ACHN (cell line): ENCODE measurements at regions not wholly inside any gene's neighbourhood (a gene's known extent, or its start where the extent isn't known, plus 50 kb on each side); places are given as distances from the start of the nearest gene placed in this dataset.
A peak's percentile ranks its signal among the peaks of the same experiment; 100 is the strongest.

Experiments used
- DNase-seq: peaks from one replicate; pipeline ENCODE4 v3.0.0-alpha.2; 2015
- in situ Hi-C: cut with HindIII; loops from 2 replicates; pipeline ENCODE4 v1.10.0; 2017; ENCODE audit warnings: low sequenced_read_pairs, low pct_ligation_motif_present, low pct_unique_long_range_greater_than_20kb

DNA sequence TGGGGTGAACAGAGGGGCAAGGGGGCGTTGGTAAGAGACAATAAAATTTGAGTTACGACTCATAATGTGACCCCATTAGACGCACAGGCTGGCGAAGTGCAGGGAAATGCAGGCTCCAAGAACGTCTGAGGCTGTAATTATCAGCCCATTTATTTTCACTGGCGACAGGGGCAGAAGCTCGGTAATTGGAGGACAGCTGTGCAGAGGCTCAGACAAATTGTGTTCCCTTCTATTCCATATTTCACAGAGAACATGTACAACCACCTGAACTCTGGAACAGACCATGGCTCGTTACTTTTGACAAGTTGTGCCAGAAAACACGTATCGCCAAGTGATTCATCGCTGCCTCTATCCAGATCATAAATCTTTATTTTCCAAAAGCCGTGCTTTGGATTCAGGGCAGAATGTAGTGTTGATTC lies 137.3 kb upstream of the FRMD4A start:
- in situ Hi-C loops, result no loop called here
- peak; percentile 51 for DNase-seq

DNA sequence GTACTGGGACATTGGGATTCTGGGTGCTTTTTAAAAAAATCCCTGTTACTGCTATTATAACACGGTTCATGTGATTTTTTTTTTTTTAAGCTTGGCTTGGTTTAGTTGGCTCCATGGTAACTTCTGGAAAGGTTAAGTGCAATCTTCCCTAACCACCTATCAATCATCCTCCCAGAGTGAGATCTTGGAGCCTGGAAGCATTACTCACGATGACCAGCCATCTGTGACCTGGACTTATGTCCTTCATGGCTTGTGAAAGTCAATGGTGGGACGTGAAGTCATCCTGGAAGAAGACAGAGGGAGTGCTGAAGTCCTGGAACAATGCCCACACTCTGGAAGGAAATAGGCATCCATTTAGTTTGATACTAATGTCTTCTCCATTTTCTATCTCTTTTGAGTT lies 135.5 kb upstream of the FRMD4A start:
- in situ Hi-C loops, result no loop called here
- DNase-seq, result peak; percentile 99

DNA sequence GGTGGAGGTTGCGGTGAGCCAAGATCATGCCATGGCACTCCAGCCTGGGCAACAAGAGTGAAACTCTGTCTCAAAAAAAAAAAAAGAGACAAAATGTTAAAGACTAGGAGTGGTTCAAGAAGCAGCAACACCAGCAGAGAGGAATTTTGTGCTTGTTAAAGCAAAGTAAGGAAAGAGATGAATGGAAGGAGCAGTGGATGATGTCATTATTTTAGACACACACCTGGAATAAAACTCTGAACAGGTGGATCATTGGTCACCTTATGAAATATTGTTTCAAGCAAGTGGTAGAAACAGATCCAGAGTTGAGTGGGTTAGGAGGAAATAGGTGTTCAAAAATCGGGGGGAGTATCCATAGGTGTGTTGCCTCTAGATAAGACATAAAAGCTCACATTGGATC lies 129.7 kb upstream of the FRMD4A start:
- in situ Hi-C loops, result no loop called here
- DNase-seq, result no peak

DNA sequence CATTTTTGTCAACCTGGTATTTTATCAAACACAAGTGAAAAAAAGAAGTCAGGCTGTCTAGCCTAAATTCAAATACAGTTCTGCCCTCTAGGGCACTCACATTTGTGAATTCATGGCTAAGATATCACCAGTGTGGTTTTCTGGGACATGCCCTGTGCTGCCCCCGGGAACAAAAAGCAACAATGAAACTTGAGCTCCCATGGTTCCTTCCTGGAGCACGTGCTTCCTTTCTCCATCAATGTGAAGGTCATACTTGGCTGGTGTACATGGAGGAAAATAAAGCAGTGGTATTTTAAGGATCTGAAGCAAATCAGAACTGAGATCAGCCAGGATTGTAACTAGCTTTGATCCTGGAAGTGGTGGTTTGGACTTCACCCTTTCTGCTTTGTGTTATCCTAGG lies 128.9 kb upstream of the FRMD4A start:
- no peak for DNase-seq
- in situ Hi-C loops, result no loop called here

DNA sequence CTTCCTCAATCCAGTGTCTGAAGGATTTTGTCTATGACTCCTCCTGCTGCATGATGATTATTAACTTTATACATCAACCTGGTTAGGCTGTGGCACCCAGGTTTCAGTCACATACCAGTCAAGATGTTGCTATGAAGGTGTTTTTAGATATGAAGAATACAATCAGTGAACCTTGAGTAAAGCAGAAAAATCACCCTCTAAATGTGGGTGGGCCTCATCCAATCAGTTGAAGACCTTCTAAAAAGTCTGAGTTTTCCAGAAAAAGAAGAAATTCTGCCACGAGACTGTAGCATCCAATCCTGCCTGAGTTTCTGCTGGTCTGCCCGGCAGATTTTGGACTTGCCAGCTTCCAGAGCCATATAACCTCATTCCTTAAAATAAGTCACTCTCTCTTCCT lies 126.1 kb upstream of the FRMD4A start:
- DNase-seq, result no peak
- in situ Hi-C loops, result no loop called here

DNA sequence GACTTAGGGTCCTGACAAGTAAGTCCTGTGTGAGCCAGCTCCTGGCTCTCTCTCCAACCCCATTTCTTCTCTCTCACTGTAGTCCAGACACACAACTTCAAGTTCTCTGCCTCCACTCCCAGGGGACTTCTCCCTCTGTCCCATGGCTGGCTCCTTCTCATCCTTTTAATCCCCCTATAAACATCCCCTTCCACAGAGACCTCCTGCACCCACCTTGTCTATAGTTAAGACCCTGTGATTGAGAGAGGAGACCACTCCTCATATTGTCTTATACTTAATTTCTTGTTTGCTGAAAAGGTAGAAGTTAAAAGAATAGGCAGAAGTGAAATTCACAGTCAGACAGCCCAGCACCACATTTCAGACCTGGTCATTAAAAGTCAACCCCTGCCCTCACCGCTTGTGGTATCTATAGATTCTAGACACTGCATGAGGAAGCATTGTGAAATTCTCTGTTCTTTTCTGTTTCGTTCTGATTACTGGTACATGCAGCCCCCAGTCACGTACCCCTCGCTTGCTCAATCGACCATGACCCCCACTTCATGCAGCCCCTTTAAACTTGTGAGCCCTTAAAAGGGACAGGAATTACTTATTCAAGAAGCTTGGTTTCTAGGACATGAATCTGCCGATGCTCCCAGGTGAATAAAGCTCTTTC lies 125.6 kb upstream of the FRMD4A start:
- DNase-seq, result no peak
- in situ Hi-C loops, result no loop called here

DNA sequence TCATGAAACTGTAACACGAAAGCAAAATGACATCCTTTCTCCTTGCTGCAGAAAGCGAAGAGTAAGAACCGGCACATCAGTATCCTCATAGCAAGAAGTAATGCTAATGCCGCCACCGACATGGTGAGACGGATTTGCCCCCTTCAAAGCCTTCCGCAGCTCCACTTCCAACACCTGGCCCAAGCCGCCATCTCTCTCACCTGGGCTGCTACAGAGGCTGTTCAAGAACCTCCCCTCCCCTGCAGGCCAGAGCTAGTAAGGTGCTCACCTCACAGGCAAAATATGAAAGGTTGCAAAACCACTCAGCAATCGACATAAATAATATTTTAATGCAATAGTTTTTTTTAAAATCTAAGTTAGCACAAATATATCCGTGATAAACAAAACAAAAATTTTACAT lies 123.9 kb upstream of the FRMD4A start:
- in situ Hi-C loops, result no loop called here
- DNase-seq, result no peak

DNA sequence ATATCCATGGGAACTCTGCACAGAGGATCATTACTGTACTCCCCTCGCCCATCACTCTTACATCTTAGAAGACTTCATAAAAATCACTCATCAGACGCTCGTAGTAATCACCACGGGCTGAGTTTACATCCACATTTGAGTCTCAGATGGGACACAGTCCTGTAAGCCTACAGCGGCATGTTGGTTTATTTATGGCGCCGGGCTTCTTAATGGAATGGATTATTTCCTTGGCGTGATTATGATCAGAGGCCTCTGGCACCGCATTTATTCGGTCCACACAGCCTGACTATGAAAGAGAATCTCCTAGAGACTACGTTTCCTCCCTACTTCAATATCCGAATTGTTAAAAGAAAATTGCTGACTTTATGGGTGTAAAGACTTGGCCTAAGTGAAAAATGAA lies 123.5 kb upstream of the FRMD4A start:
- in situ Hi-C loops, result no loop called here
- DNase-seq, result no peak

DNA sequence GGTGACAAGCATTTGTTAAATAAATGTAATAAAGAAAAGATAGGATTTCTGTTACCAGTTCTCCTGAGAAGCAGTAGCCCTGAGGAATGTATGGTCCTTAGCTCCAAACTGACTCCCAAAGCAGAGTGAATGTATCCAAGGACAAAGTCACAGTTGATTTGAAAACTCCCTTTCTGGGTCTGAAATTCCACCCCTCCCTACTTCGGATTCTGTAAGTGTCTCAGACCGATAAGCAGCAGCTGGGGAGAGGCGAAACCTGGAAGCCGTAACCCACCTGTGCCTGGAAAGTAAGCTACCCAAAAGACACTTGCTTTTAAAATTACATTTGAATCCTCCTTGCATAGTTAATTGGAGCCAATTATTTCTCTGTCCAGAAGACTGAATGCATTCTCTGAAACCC lies 122.9 kb upstream of the FRMD4A start:
- DNase-seq, result no peak
- in situ Hi-C loops, result no loop called here

DNA sequence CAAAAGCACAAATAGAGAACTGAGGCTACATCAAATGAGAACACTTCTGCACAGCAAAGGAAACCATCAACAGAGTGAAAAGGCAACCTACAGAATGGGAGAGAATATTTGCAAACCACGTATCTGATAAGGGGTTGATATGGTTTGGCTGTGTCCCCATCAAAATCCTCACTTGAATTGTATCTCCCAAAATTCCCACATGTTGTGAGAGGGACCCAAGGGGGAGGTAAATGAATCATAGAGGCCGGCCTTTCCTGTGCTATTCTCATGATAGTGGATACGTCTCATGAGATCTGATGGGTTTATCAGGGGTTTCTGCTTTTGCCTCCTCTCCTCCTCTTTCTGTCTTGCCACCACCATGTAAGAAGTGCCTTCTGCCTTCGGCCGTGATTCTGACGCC lies 120.6 kb upstream of the FRMD4A start:
- no peak for DNase-seq
- in situ Hi-C loops, result no loop called here

DNA sequence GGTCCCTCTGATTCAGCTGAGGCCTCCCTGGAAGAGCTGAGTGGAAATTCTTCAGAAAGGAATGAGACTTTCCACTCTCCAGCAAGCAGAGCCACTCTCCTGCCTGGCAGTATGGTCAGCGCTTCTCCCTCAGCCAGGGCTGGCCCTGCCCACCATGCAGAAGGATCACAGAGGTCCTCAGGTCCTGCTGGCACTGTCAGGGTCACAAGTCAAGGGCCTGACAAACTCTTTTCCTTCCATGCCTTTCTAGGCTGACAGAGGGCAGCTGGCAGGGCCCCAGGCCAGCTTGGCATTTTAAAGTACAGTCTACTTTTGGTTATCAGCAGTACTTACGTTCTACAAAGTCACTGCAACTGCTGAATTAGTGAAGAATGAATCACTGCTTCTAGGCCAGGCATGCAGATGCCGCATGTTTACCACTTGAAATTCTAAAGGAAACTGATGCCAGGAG lies 119.3 kb upstream of the FRMD4A start:
- no peak for DNase-seq
- in situ Hi-C loops, result no loop called here

DNA sequence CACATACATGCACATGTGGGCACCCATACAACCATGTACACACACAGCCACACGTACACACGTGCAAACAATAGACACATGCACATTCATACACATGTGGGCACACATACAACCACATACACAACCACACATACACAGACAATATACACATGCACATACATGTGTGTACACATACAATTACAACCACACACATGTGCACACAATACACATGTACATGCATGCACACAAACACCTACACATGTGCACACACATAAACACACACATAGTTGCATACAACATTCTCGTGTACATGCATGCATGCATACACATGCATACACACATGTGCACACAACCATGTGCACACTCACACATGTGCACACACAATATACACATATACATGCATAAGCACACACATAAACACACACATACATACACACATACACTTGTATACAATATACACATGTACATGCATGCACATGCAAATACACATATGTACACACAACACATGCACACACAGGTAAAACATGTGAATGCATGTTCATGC lies 118.6 kb upstream of the FRMD4A start:
- no peak for DNase-seq
- in situ Hi-C loops, result no loop called here

DNA sequence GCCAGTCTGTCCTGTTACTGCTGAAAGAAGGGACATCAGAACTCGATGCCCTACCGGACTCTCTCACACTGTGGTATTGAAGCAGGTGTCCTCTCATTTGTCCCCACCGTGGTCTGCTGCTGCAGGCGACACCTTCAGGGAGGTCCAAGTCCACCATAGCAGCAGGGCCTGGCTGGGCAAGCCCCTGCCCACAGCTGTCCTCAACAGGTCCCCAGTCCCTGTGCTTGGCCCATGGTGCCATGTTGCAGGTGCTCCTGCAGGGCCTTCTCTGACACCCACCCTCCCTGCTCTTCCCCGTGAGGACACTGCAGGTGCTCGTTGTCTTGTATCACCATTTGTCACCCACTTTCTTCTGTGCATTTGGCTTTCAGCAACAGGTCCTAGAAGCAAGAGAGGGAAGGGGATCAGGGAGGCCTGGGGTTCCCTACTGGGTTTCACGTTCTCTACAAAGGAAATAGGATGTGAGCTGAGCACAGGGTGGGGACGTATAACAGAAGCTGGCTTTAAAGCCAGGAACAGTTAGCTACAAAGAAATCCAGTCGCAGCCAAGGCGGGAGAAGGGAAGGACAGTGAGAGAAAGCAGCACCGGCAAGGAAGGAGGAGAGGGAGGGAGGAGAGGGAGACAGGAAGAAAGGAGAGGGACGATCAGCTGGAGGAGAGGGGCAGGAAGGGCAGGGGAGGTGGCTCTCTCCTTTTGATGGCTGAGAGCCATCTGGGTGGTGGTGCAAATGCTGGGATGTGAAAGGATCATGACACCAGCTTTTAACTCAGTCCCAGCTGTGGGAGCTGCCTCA lies 117.7 kb upstream of the FRMD4A start:
- DNase-seq, result no peak
- in situ Hi-C loops, result no loop called here

DNA sequence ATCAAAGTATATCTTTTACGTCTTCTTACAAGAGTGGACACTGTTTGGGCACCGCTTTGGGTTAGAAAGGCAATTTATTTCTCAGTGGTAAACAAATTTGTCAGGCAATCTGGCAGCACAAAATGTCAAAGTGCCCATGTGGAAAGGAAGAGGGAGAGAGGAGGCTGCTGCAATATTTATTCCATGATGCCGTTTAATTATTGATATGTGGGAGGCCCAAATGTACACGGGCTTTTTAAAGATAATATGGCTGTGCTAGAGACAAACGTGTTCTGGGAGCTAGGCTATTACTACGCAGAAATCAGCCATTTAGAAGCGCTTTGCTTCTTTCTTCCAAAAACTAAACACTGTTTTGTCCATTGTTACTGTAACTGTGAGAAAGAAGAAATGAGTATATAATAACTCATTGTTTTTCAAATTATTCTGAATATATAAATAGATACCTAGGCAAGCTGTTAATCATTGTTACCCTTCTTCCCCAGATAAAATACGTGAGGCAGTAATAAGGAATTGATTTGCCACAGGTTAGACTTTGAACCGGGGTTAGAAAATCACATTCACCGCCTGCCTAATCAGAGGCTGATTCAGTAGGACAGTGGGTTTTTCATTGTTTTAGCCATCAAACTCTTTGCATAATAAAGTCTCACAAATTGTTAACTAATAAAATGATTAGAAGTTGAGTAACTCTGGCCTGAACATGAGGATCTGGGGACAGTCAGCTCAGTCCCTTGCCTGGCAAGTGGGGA lies 116.5 kb upstream of the FRMD4A start:
- in situ Hi-C loops, result no loop called here
- DNase-seq, result no peak

DNA sequence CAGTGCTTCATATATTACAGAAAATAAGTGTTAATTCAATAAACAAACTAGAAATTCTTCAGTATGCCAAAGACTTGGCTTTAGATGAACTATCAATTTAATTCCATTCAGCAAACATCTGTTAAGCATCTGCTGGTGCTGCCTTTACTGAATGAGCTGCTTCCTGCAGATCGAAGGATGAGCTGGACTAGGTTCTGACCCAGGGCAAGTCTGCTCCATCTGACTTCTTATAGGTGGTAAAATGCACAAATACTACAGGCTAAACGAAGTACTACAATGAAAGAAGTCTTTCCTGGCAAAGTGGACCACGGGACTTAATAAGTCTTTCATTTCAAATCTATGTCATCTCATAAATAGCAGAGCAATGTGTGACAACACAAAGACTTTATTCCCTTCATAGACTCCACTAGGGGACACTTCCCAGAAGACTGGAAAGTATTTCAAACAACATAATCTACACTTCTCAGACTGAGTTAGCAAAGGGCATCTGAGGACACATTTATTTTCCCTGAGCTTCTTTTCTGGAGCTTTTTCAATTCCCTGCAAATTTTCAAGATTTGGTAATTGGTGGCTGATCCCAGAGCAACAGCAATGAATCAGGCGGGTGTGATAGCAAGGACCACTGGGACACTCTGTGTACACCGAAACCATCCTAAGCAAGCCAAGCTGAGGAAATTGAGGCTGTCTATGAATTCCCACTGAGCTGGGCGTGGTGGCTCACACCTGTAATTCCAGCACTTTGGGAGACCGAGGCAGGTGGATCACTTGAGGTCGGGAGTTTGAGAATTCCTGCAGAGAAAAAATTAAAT lies 108.9 kb upstream of the FRMD4A start:
- DNase-seq, result no peak
- in situ Hi-C loops, result no loop called here

DNA sequence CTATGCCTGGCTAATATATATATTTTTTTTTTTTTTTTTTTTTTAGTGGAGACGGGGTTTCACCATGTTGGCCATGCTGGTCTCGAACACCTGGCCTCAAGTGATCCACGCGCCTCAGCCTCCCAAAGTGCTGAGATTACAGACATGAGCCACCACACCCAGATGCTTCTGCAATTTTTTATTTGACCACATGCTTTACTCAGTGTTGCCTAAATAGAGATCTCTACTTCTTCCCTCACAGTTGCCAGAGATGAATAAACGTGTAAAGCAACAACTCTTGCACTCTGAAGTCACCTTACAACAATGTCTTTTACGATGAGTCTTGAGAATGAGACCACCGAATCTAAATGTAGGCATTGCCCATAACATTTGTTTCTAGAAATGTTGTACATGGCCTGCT lies 107.9 kb upstream of the FRMD4A start:
- DNase-seq, result no peak
- in situ Hi-C loops, result no loop called here

DNA sequence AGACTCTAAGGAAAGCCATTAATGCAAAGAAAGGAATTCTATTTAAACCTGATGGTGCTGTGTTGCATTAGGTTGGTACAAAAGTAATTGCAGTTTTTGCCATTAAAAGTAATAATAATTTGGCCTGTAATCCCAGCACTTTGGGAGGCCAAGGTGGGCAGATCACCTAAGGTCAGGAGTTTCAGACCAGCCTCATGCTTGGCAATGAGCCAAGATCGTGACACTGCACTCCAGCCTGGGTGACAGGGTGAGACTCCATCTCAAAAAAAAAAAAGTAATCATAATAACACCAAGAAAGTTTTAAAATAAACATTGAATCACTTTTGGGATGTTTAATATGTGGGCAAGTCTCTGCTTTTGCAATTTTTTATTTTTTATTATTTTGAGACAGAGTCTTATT lies 107.3 kb upstream of the FRMD4A start:
- in situ Hi-C loops, result no loop called here
- DNase-seq, result no peak

DNA sequence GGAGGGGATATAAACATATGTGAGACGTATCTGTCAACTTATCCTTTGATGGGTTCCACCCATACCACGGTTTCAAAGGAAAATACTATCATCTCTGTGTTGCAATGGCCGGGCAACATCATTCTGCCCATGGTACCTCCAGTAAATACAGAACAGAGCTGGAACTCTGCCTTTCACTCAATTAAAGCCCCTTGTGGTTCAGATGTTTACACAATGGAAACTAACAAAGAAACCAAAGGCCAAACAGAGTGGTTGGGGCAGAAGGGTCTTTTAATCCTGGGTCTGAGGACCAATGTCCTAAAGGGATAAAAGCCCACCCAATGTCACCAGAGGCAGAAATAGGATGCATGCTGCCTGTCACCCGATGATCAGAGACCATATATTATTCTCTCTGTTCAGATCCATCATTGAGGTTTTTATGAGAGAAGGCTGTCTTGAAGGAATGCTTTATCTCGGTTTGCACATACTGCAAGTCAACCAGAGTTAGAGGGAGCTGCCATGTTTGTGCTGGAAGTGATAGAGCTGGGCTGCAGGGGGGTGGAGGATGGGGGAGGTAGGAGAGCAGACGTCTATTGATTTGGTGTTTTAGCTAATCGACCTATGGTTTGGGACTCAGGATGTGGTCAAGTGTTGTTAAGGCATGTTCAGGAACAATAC lies 105.4 kb upstream of the FRMD4A start:
- in situ Hi-C loops, result no loop called here
- no peak for DNase-seq
